Activated T-helper 1 cell treated with anti-CD3 and anti-CD28 coated beads, Interleukin-12 subunit alpha, Interleukin-12 subunit beta, Interleukin-2, Interleukin-4 antibody, amounts not matched to agents 30 ng/mL and 10 ng/mL and 1 ng/mL, durations not matched to agents 14 hours and 24 hours and 36 hours (primary cell): ENCODE measurements at regions not wholly inside any gene's neighbourhood (a gene's known extent, or its start where the extent isn't known, plus 50 kb on each side); places are given as distances from the start of the nearest gene placed in this dataset.

ENCODE experiments used
- DNase-seq: peaks from one replicate; pipeline ENCODE4 v3.0.0; 2021; ENCODE audit warnings: low spot score
- H3K27ac Mint-ChIP-seq: one replicate; pipeline ENCODE4 v1.8.0; 2021; ENCODE audit warnings: mild to moderate bottlenecking, mixed read lengths
- H3K27me3 Mint-ChIP-seq: one replicate; pipeline ENCODE4 v1.8.0; 2022; ENCODE audit warnings: mild to moderate bottlenecking, moderate library complexity, mixed read lengths; ENCODE audit not compliant: insufficient read depth
- H3K36me3 Mint-ChIP-seq: one replicate; pipeline ENCODE4 v1.8.0; 2021; ENCODE audit warnings: low read depth, mixed read lengths
- H3K4me1 Mint-ChIP-seq: one replicate; pipeline ENCODE4 v1.8.0; 2021; ENCODE audit warnings: low read depth, mixed read lengths
- H3K4me3 Mint-ChIP-seq: one replicate; pipeline ENCODE4 v1.8.0; 2021; ENCODE audit warnings: mild to moderate bottlenecking, moderate library complexity, mixed read lengths
- H3K9me3 Mint-ChIP-seq: one replicate; pipeline ENCODE4 v1.8.0; 2021; ENCODE audit warnings: mixed read lengths
- intact Hi-C: fragments of 100-400 bp; cut with micrococcal nuclease; formaldehyde crosslinking; loops from one replicate; pipeline ENCODE4 v1.15.1; 2024

- intact Hi-C loops = no loop called here
These were observed 215.6 kb downstream of the MTX2 start for GRCh38 chr2:176484838-176485237.

GRCh38 chr2:176488431-176488830, 219.2 kb downstream of the MTX2 start:
- no peaks in the 10 kb centered on the region for H3K36me3 Mint-ChIP-seq
- no peak for DNase-seq
- no peaks in the 10 kb centered on the region for H3K9me3 Mint-ChIP-seq
- peaks cover 13% of the 10 kb centered on the region for H3K27me3 Mint-ChIP-seq
- no peak overlapping the region for H3K27ac Mint-ChIP-seq
- H3K4me3 Mint-ChIP-seq = no peak overlapping the region
- intact Hi-C loops = no loop called here
- H3K4me1 Mint-ChIP-seq = peaks cover 16% of the 10 kb centered on the region

More at GRCh38 chr2:176484838-176485237, 215.6 kb downstream of the MTX2 start:
- H3K36me3 Mint-ChIP-seq = no peaks in the 10 kb centered on the region
- no peak overlapping the region for H3K27ac Mint-ChIP-seq
- no peak for DNase-seq
- no peaks in the 10 kb centered on the region for H3K4me1 Mint-ChIP-seq
- H3K27me3 Mint-ChIP-seq = peaks cover 11% of the 10 kb centered on the region
- no peaks in the 10 kb centered on the region for H3K9me3 Mint-ChIP-seq
- no peak overlapping the region for H3K4me3 Mint-ChIP-seq

- H3K27me3 Mint-ChIP-seq = peaks cover 22% of the 10 kb centered on the region
These were observed 221.0 kb downstream of the MTX2 start for GRCh38 chr2:176490061-176490861.

GRCh38 chr2:176491172-176491904, 222.1 kb downstream of the MTX2 start:
- Mint-ChIP-seq H3K27me3 (peaks cover 22% of the 10 kb centered on the region), H3K4me3 (no peak overlapping the region), H3K9me3 (no peaks in the 10 kb centered on the region), H3K27ac (no peak overlapping the region), H3K36me3 (no peaks in the 10 kb centered on the region), H3K4me1 (peaks cover 16% of the 10 kb centered on the region)
- intact Hi-C loops = loop anchor here (1.0 kb wide), 1 partner anchor 18 kb away; no protein-coding TSS in a partner anchor
- DNase-seq = no peak

More at GRCh38 chr2:176490061-176490861, 221.0 kb downstream of the MTX2 start:
- no peak overlapping the region for H3K4me3 Mint-ChIP-seq
- no peaks in the 10 kb centered on the region for H3K9me3 Mint-ChIP-seq
- H3K27ac Mint-ChIP-seq = no peak overlapping the region
- no peak for DNase-seq
- intact Hi-C loops = no loop called here
- H3K36me3 Mint-ChIP-seq = no peaks in the 10 kb centered on the region
- H3K4me1 Mint-ChIP-seq = peaks cover 16% of the 10 kb centered on the region

GRCh38 chr2:176492583-176492982, 223.3 kb downstream of the MTX2 start:
- H3K27me3 Mint-ChIP-seq = peaks cover 20% of the 10 kb centered on the region
- H3K4me3 Mint-ChIP-seq = no peak overlapping the region
- no peak for DNase-seq
- H3K4me1 Mint-ChIP-seq = peaks cover 16% of the 10 kb centered on the region
- intact Hi-C loops = no loop called here
- no peaks in the 10 kb centered on the region for H3K9me3 Mint-ChIP-seq
- H3K36me3 Mint-ChIP-seq = no peaks in the 10 kb centered on the region
- no peak overlapping the region for H3K27ac Mint-ChIP-seq

GRCh38 chr2:176493226-176493825, 224.1 kb downstream of the MTX2 start:
- no peak overlapping the region for H3K27ac Mint-ChIP-seq
- no peak overlapping the region for H3K4me3 Mint-ChIP-seq
- peaks cover 16% of the 10 kb centered on the region for H3K4me1 Mint-ChIP-seq
- DNase-seq = no peak
- peaks cover 17% of the 10 kb centered on the region for H3K27me3 Mint-ChIP-seq
- no peaks in the 10 kb centered on the region for H3K36me3 Mint-ChIP-seq
- intact Hi-C loops = no loop called here
- no peaks in the 10 kb centered on the region for H3K9me3 Mint-ChIP-seq

GRCh38 chr2:176493909-176494308, 224.7 kb downstream of the MTX2 start:
- peaks cover 16% of the 10 kb centered on the region for H3K4me1 Mint-ChIP-seq
- H3K27ac Mint-ChIP-seq = no peak overlapping the region
- DNase-seq = no peak
- no peak overlapping the region for H3K4me3 Mint-ChIP-seq
- H3K36me3 Mint-ChIP-seq = no peaks in the 10 kb centered on the region
- H3K9me3 Mint-ChIP-seq = no peaks in the 10 kb centered on the region
- H3K27me3 Mint-ChIP-seq = peaks cover 19% of the 10 kb centered on the region
- intact Hi-C loops = no loop called here

- Mint-ChIP-seq H3K27ac (no peak overlapping the region), H3K4me3 (no peak overlapping the region), H3K4me1 (peaks cover 16% of the 10 kb centered on the region), H3K27me3 (peaks cover 20% of the 10 kb centered on the region), H3K9me3 (no peaks in the 10 kb centered on the region), H3K36me3 (no peaks in the 10 kb centered on the region)
- intact Hi-C loops = no loop called here
- DNase-seq = no peak
These were observed 225.7 kb downstream of the MTX2 start for GRCh38 chr2:176494949-176495353.

GRCh38 chr2:176495826-176496225, 226.6 kb downstream of the MTX2 start:
- Mint-ChIP-seq H3K9me3 (no peaks in the 10 kb centered on the region), H3K27ac (no peak overlapping the region), H3K36me3 (no peaks in the 10 kb centered on the region), H3K27me3 (peaks cover 21% of the 10 kb centered on the region), H3K4me1 (peaks cover 15% of the 10 kb centered on the region), H3K4me3 (no peak overlapping the region)
- intact Hi-C loops = no loop called here
- no peak for DNase-seq

GRCh38 chr2:176496761-176497160, 227.5 kb downstream of the MTX2 start:
- no peaks in the 10 kb centered on the region for H3K9me3 Mint-ChIP-seq
- H3K4me1 Mint-ChIP-seq = peaks cover 5% of the 10 kb centered on the region
- peaks cover 25% of the 10 kb centered on the region for H3K27me3 Mint-ChIP-seq
- no peaks in the 10 kb centered on the region for H3K36me3 Mint-ChIP-seq
- H3K27ac Mint-ChIP-seq = no peak overlapping the region
- no peak for DNase-seq
- intact Hi-C loops = no loop called here
- H3K4me3 Mint-ChIP-seq = no peak overlapping the region

GRCh38 chr2:176500901-176501300, 231.7 kb downstream of the MTX2 start:
- Mint-ChIP-seq H3K4me3 (no peak overlapping the region), H3K27ac (no peak overlapping the region), H3K4me1 (no peaks in the 10 kb centered on the region), H3K9me3 (no peaks in the 10 kb centered on the region), H3K36me3 (no peaks in the 10 kb centered on the region), H3K27me3 (peaks cover 24% of the 10 kb centered on the region)
- DNase-seq = no peak
- intact Hi-C loops = no loop called here

GRCh38 chr2:176501617-176502016, 232.4 kb downstream of the MTX2 start:
- no peak overlapping the region for H3K4me3 Mint-ChIP-seq
- intact Hi-C loops = no loop called here

GRCh38 chr2:176502619-176503018, 233.4 kb downstream of the MTX2 start:
- H3K9me3 Mint-ChIP-seq = no peaks in the 10 kb centered on the region
- DNase-seq = no peak
- H3K27ac Mint-ChIP-seq = no peak overlapping the region
- H3K4me1 Mint-ChIP-seq = no peaks in the 10 kb centered on the region
- peaks cover 26% of the 10 kb centered on the region for H3K27me3 Mint-ChIP-seq
- no peaks in the 10 kb centered on the region for H3K36me3 Mint-ChIP-seq
- intact Hi-C loops = no loop called here
- no peak overlapping the region for H3K4me3 Mint-ChIP-seq

More at GRCh38 chr2:176501617-176502016, 232.4 kb downstream of the MTX2 start:
- no peak overlapping the region for H3K27ac Mint-ChIP-seq
- H3K4me1 Mint-ChIP-seq = no peaks in the 10 kb centered on the region
- H3K9me3 Mint-ChIP-seq = no peaks in the 10 kb centered on the region
- DNase-seq = no peak
- no peaks in the 10 kb centered on the region for H3K36me3 Mint-ChIP-seq
- peaks cover 26% of the 10 kb centered on the region for H3K27me3 Mint-ChIP-seq
